ENCODE measurements at regions not wholly inside any gene's neighbourhood (a gene's known extent, or its start where the extent isn't known, plus 50 kb on each side); places are given as distances from the start of the nearest gene placed in this dataset.
A peak's percentile ranks its signal among the peaks of the same experiment; 100 is the strongest.
"Not testable (repeated sequence)": the region's sequence is repeated elsewhere in the genome, so short reads cannot be mapped to it uniquely, and the experiment has no call there.

- DNase-seq (ENCODE audit: low read depth): no peak
These were observed 193.3 kb upstream of the RBBP8 start for GRCh38 chr18:22739789-22740188.

- DNase-seq (ENCODE audit: low read depth): no peak
These were observed 191.8 kb upstream of the RBBP8 start for GRCh38 chr18:22741318-22741717.

GRCh38 chr18:22742409-22742808 lies 190.7 kb upstream of the RBBP8 start:
- DNase-seq (ENCODE audit: low read depth): no peak

- no peak for DNase-seq (ENCODE audit: low read depth)
These were observed 187.2 kb upstream of the RBBP8 start for GRCh38 chr18:22745966-22746365.

- no peak for DNase-seq (ENCODE audit: low read depth)
These were observed 181.1 kb upstream of the RBBP8 start for GRCh38 chr18:22752014-22752413.

GRCh38 chr18:22753130-22753831 lies 179.8 kb upstream of the RBBP8 start:
- no peak for DNase-seq (ENCODE audit: low read depth)

- not testable (repeated sequence) for DNase-seq (ENCODE audit: low read depth)
These were observed 169.1 kb upstream of the RBBP8 start for GRCh38 chr18:22764005-22764404.

- no peak for DNase-seq (ENCODE audit: low read depth)
These were observed 167.2 kb upstream of the RBBP8 start for GRCh38 chr18:22765896-22766295.

- DNase-seq (ENCODE audit: low read depth): no peak
These were observed 165.5 kb upstream of the RBBP8 start for GRCh38 chr18:22767653-22768052.

GRCh38 chr18:22773944-22774343 lies 159.2 kb upstream of the RBBP8 start:
- DNase-seq (ENCODE audit: low read depth): no peak

- no peak for DNase-seq (ENCODE audit: low read depth)
These were observed 154.1 kb upstream of the RBBP8 start for GRCh38 chr18:22778996-22779395.

GRCh38 chr18:22783245-22783644 lies 149.9 kb upstream of the RBBP8 start:
- no peak for DNase-seq (ENCODE audit: low read depth)

GRCh38 chr18:22783662-22784076 lies 149.5 kb upstream of the RBBP8 start:
- no peak for DNase-seq (ENCODE audit: low read depth)

GRCh38 chr18:22789052-22789451 lies 144.1 kb upstream of the RBBP8 start:
- no peak for DNase-seq (ENCODE audit: low read depth)

GRCh38 chr18:22789600-22789999 lies 143.5 kb upstream of the RBBP8 start:
- no peak for DNase-seq (ENCODE audit: low read depth)

GRCh38 chr18:22790545-22791309 lies 142.4 kb upstream of the RBBP8 start:
- no peak for DNase-seq (ENCODE audit: low read depth)

GRCh38 chr18:22791310-22791610 lies 141.9 kb upstream of the RBBP8 start:
- DNase-seq (ENCODE audit: low read depth): no peak

GRCh38 chr18:22796113-22796512 lies 137.0 kb upstream of the RBBP8 start:
- no peak for DNase-seq (ENCODE audit: low read depth)

GRCh38 chr18:22800551-22800951 lies 132.6 kb upstream of the RBBP8 start:
- peak; percentile 68 for DNase-seq (ENCODE audit: low read depth)

- DNase-seq (ENCODE audit: low read depth): peak; percentile 38
These were observed 119.3 kb upstream of the RBBP8 start for GRCh38 chr18:22813648-22814328.

- no peak for DNase-seq (ENCODE audit: low read depth)
These were observed 118.8 kb upstream of the RBBP8 start for GRCh38 chr18:22814329-22814703.

- DNase-seq (ENCODE audit: low read depth): no peak
These were observed 116.6 kb upstream of the RBBP8 start for GRCh38 chr18:22816266-22817176.

Data from fibroblast of gingiva (primary cell).